ENCODE measurements at regions not wholly inside any gene's neighbourhood (a gene's known extent, or its start where the extent isn't known, plus 50 kb on each side); places are given as distances from the start of the nearest gene placed in this dataset.

DNA sequence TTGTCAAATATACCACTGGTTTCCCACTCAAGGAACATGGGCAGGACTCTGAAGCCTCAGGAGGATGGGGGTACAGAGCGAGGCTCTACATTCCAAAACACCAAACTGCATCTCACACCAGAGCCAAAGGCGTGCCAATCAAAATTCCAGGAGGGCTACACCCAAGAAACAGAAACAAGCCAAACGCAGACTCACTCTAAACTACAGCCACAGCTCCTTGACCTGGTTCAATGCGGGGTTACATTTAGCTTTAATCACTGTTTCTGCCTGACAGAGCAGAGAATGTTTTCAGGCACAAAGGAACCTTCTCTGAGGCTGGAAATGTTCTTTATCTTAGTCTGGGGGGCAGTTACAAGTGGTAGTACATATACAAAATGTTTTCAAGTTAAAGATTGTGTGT is 2121.5 kb upstream of the AGA start:
- no peak for DNase-seq (ENCODE audit: low spot score)

DNA sequence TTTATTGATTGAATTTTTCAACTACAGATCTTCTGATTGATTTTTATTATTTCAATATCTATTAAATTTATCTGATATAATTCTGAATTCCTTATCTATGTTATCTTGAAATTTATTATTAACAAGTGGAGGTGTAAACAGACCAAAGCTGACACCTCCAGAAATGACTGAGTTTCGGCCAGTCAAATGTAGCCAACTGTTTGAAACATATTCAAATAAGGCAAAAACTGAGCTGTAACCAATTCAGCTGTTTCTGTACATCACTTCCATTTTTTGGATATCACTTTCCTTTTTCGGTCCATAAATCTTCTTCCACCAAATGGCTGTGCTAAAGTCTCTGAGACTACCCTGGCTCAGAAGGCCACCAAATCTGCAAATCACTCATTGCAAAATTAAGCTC is 2127.3 kb upstream of the AGA start:
- no peak for DNase-seq (ENCODE audit: low spot score)

GRCh38 chr4:179582164-179582905 is 2140.1 kb upstream of the AGA start:
- no peak for DNase-seq (ENCODE audit: low spot score)

DNA sequence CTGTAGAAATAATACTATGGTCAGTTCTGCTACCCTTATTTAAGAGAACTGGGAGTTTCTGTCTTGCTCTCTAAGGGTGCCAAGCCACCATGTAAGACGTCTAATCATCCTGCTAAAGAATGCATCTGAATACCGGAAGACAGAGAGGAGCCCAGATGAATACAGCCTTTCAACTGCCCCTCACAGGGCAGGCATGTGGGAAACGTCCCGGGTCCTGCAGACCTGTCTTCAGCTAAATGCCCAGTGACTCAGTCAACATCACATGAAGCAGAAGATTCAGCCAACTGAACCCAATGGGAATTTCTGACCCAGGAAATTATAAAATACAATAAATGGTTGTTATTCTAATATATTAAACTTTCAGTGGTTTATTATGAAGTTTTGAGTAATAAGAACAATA is 2141.0 kb upstream of the AGA start:
- DNase-seq (ENCODE audit: low spot score) = no peak

- DNase-seq (ENCODE audit: low spot score) = no peak
Observed at GRCh38 chr4:179584101-179584500, 2141.9 kb upstream of the AGA start.

DNA sequence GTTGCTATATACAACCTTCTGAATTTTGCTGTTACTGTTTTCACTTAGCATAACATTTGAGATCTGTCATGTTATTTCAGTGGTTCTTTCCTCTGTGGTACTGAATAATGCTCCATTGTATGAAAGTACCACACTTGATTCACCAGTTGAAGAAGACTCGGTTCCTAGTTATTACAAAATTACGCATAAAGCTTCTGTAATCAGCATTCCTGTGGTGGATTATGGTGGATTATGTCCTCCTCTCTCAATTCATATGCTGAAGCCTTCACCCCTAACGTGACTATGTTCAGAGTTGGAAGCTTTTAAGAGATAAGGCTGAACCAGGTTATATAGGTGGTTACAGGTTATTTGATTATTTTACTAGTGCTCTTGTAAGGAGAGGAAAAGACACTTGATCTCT is 2143.5 kb upstream of the AGA start:
- DNase-seq (ENCODE audit: low spot score) = no peak

DNA sequence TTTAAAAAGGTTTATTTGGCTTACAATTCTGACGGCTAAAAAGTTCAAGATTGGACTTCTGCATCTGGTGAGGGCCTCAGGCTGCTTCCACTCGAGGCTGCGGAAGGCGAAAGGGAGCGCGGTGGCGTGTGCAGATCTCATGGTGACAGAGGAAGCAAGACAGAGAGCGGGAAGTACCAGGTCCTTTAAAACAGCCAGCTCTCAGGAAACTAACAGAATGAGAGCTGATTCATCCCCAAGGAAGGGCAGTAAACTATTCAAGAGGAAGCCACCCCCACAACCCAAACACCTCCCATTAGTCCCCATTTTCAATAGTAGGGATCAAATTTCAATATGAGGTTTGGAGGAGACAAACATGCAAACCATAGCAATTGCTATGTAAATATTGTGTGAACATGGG is 2144.2 kb upstream of the AGA start:
- DNase-seq (ENCODE audit: low spot score) = no peak

DNA sequence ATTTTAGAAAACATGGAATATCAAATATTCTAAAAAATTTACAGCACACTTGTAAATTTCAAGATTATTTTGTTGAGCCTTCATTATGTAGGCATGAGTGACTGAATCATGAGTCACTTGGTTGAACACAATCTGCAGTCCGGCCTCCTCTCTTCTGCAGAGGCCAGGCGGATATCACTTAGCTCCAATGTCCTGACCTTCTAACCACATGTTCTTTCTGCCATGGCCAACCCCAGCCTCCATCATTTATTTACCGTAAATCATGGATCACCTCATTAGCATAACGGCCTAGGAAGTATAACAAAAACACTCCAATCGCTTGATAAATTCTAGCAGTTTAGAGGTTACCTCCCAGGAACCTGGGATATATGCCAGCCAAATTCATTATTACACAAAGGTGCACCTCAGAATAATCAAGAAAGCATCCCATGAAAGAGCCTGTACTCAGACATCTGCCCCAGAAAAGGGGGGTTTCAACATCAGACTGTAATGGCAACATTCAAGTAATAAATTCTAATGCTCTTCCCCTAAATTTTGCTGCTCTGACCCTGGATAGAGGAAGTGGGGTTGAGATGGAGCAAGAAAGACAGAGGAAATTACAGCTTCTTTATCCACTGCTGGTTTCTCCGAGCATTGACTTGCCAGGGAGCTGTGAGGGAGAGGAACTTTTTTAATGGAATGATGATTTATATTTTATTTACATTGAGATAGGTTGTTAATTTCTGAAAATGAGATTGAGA is 2153.6 kb upstream of the AGA start:
- no peak for DNase-seq (ENCODE audit: low spot score)

DNA sequence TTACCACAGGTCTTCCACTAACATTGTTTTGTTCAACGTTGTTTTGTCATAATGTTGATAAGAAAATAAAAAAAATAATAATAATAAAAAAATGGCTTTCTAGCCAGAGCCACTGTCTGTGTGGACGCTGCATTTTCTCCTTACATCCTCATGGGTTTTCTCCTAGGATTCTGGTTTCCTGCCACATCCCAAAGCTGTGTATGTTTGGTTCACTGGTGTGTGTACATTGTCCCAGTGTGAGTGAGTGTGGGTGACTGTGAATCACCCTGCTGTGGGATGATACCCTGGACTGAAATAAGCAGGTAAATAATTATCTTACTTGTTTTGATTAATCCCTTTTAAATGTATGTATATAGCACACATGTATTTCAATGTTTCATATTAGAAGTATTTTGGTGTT is 2154.4 kb upstream of the AGA start:
- no peak for DNase-seq (ENCODE audit: low spot score)

DNA sequence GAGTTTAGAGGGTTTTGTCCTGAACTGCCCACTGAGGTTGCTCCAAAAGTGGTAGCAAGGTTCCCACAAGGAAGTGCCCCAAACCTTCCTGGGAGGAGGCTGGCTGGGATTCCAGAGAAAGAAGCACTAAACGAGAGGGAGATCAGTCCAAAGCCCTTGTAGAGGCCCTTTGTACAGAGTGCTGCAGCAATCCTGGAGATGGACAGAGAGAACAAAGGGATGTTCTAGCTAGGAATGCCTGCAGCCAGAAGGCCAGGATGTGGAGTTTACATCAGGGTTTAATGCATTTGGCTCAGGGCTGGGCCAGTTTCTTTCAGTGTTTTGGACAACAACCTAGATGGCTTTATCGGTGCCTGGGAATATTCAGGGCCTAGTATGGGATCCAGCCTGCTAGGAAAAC is 2155.1 kb upstream of the AGA start:
- DNase-seq (ENCODE audit: low spot score) = no peak

- no peak for DNase-seq (ENCODE audit: low spot score)
Observed at GRCh38 chr4:179601671-179602070, 2159.4 kb upstream of the AGA start.

DNA sequence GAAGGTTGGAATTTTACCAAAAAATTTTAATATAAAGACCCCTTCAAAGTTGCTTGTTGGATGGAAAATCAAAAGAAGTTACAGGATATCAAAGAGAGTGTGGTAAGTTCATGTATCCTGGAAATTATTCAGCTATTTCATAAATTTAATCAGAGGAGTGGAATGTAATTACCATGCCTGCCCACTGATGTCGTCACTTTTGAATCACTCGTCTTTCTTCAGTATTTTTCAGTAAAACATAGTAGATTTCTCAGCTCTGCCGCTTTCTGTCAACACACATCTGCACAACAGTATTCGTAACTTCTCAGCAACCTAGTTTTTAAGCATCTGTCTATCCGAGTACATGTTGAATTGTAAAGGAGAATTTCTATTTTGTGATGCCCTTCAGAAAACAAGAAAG is 2163.0 kb upstream of the AGA start:
- DNase-seq (ENCODE audit: low spot score) = no peak

GRCh38 chr4:179607003-179607402 is 2164.8 kb upstream of the AGA start:
- DNase-seq (ENCODE audit: low spot score) = no peak

- no peak for DNase-seq (ENCODE audit: low spot score)
Observed at GRCh38 chr4:179615704-179616103, 2173.5 kb upstream of the AGA start.

GRCh38 chr4:179618966-179619365 is 2176.7 kb upstream of the AGA start:
- no peak for DNase-seq (ENCODE audit: low spot score)

DNA sequence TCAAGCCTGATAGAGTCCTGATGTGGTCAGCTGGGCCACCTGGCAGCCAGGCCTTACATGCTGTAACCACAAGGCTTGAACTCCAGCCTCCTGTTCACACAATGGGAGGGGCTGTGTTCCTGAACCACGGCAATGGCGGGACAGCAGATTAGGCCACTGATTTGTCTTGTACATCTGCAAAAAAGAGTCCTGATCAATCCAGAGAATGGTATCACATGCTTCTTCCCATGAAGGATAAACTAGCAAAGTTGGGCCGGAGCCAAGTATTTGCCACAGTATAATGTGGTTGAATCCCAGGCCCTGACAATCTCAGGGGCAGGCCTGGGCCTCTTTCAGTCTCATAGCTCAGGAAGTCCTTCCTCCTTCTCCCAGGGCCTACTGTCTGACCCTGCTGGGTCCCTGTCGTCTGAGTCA is 2182.5 kb upstream of the AGA start:
- no peak for DNase-seq (ENCODE audit: low spot score)

DNA sequence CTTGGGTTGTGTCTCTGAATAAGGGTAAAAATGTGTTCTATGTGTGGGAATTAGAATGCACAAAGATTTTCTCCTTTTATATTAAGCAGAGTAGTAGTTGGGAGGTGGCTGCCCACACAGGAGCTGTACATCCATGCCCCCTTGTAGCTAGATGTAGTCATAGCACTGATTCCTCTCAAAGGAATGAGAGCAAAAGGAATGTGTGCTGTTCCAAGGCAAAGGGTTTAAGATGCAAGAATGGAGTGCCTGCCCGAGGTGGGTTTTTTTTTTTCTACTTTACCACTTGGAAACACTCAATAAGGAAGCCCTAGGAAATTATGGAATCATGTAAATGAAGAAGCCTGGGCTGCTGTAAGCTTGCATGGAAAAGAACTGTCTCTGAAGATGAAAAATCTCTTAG is 2183.2 kb upstream of the AGA start:
- DNase-seq (ENCODE audit: low spot score) = no peak

DNA sequence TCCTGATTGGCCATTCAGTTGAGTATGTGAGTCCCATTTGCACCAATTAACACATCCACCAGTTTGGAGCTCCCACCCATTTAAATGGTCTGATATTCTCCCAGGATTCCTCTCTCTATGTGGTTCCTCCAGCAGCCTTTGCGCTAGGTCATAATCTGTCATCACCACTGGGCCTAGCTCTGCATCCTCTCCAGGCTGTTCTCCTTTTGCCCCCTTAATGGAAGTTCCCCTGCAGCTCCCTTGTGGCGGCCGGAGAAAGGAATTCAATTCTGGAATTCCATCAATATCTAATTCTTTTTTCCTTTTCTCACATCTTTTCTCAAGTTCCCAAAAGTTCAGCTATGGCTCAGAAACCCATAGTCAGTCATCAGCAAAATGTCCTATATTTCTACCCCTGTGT is 2184.4 kb upstream of the AGA start:
- DNase-seq (ENCODE audit: low spot score) = no peak

DNA sequence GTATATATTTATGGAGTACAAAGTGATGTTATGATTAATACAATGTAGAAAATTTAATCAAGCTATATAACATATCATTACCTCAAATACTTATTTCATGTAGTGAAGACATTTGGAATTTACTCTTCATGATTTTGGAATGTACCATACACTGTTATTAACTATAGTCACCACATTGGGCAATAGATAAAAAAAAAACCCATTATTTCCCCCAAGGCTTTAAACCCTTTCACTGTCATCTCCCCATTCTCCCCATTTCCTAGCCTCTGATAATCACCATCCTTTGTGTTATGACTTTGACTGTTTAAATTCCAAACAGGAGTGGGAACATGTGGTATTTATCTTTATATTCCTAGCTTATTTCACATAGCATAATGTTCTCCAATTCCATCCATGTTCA is 2189.1 kb upstream of the AGA start:
- DNase-seq (ENCODE audit: low spot score) = no peak

DNA sequence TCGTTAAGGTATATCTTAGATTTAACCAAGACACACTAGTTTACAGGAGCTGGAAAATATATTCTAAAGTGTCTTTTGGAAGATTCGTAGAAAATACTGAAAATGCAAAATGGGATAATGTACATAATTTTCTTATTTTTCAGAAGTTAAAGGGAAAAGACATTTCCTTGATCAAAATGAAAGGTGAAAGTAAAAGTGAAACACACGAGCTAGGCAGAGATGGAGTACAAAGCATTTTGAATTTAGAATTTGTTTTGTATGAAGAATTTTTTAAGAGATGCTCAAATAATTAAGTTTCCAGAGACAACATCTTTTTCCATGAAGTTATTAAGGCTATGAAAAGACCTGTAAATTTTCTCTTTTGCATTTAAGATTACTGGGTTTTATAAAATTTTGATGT is 2192.6 kb upstream of the AGA start:
- DNase-seq (ENCODE audit: low spot score) = no peak

DNA sequence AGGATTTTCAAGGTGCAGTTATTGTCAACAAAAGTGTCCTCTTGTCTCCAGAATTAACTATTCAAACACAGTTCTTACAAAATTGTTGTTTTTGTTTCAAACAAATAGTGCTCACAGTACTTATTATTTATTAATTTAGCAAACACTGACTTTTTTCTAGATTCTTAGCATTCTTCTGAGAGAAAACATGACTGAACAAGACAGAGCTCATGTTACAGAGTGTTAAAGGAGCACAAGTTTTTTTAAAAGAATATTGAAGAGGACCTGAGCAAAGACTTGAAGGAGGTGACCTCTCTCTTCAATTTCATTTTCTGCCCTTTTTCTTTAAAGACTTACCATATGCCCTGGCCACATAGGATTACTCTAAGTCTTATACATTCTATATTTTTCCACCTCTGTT is 2220.3 kb upstream of the AGA start:
- DNase-seq (ENCODE audit: low spot score) = no peak

DNA sequence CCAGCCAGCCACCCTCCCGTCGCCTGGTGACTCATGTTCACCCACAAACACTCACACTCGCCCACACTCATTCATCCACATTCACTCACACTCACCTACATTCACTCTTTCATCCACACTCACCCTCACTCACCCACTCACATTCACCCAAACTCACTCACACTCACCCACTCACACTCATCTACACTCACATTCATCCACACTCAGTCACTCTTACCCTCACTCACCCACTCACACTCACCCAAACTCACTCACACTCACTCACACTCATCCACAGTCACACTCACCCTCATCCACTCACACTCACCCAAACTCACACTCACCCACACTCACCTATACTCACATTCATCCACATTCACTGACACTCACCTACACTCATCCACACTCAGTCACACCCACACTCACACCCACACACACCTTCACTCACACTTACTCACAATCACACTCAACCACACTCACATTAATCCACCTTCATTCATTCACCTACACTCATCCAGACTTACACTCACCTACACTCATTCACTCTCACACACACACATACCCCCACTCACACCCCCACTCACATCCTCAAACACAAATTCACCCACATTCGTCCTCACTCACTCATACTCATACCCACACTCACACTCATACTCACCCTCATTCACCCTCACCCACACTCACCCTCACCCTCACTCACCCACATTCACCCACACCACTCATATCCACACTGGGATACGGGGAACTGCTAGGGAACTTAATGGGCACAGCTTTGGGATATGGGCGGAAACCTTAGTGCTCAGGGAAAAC is 2221.6 kb upstream of the AGA start:
- no peak for DNase-seq (ENCODE audit: low spot score)

DNA sequence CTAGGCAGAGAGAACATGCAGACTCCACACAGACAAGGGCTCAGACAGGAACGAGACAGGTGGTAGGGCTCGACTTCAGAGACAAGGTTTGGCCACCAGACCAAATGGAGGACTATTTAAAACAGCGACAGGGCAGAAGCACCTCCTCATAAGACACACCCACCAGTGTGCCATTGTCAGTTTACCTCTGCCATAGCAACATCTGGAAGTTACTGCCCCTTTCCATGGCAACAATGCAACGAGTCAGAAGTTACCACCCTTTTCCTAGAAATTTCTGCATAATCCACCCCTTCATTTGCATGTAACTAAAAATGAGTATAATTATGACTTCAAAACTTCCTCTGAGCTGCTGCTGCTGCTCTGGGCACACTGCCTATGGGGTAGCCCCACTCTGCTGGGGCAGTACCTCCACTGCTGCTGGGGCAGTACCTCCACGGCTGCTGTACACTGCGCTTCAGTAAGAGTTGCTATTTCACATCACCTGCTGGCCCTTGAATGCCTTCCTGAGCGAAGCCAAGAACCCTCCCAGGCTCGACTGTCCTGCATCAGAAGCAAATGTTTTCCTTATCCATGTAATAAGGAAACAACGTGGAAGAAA is 2222.3 kb upstream of the AGA start:
- DNase-seq (ENCODE audit: low spot score) = no peak

Data from germinal center (tissue), 1 donor.